H54 (cell line): ENCODE measurements at regions not wholly inside any gene's neighbourhood (a gene's known extent, or its start where the extent isn't known, plus 50 kb on each side); places are given as distances from the start of the nearest gene placed in this dataset.
"Not testable (repeated sequence)": the region's sequence is repeated elsewhere in the genome, so short reads cannot be mapped to it uniquely, and the experiment has no call there.

ENCODE experiments used
- DNase-seq: peaks from one replicate; pipeline ENCODE4 v3.0.0; 2011; ENCODE audit warnings: low spot score, mixed read lengths; ENCODE audit not compliant: insufficient read length
- FAIRE-seq: peaks from 3 replicates; lab custom pipeline; 2011; peaks lifted over from hg19 to GRCh38; lab: Jason Lieb, UNC
- POLR2A ChIP-seq: IDR thresholded peaks from 2 replicates; pipeline ENCODE4 v1.6.1; 2011; ENCODE audit warnings: low read depth, mild to moderate bottlenecking, low read length

GRCh38 chr6:10136636-10137035, 278.2 kb downstream of the TFAP2A start:
- TF ChIP-seq POLR2A, result no peak
- DNase-seq, result no peak
- no peak for FAIRE-seq

GRCh38 chr6:10134185-10134584, 280.7 kb downstream of the TFAP2A start:
- not testable (repeated sequence) for FAIRE-seq, DNase-seq

DNA sequence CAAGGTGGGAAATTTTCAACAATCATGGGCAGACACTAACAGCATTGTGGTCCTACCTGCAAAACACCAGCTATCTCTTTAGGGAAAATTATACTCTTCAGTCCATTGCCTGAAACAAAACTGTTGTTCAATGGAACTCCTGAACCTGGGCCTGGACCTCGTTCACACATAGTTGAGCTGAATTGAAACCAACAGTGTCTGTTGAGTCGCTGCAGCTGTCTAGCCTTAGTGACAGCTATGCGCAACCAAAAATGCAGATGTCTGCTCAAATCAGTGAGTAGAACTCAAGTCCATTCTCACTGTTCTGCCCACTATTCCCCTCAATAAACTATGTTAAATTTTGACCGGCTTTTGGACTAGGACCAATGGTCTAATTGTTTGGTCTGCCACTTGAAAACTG, 286.2 kb downstream of the TFAP2A start:
- no peak for DNase-seq
- FAIRE-seq, result no peak

GRCh38 chr6:10122164-10122563, 292.7 kb downstream of the TFAP2A start:
- DNase-seq (no peak), FAIRE-seq (no peak)
- no peak for TF ChIP-seq POLR2A

More for the DNA sequence above, 286.2 kb downstream of the TFAP2A start:
- no peak for TF ChIP-seq POLR2A

DNA sequence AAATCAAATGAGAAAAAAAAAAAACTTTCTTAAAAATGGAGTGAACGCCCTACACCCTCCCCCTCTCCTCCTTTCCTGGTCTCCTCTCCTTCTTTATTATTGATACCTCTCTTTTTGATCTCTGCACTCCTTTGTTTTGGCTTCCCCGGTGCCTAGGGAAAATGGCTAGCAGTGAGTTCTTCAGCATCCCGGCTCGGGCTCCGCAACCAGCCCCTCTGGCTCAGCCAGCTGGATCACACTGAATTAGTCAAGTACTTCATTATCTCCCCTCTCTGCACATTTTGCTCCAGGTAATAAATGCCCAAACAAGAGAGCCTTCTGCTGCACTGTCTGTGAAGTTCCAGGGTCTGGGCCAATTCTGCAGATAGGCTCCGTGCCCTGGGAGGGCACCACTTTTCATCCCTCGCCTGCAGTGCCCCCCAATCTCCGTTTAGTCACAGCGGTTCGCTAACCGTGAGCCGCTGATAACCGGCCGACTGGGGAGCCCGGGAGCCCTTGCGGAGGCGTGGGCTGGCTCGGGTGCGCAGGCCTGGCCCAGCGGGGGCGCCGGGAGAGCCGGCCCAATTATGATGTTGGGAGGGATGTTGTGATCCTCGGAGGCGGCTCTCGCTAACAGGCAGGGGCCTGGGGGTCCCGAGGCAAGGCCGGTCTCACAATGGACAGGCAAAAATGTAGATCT, 301.9 kb downstream of the TFAP2A start:
- no peak for FAIRE-seq
- TF ChIP-seq POLR2A, result no peak
- DNase-seq, result no peak

GRCh38 chr6:10111975-10112374, 302.9 kb downstream of the TFAP2A start:
- TF ChIP-seq POLR2A, result no peak

GRCh38 chr6:10101551-10102252, 313.2 kb downstream of the TFAP2A start:
- no peak for DNase-seq
- TF ChIP-seq POLR2A, result no peak
- FAIRE-seq, result no peak

More at GRCh38 chr6:10111975-10112374, 302.9 kb downstream of the TFAP2A start:
- FAIRE-seq (no peak), DNase-seq (no peak)

DNA sequence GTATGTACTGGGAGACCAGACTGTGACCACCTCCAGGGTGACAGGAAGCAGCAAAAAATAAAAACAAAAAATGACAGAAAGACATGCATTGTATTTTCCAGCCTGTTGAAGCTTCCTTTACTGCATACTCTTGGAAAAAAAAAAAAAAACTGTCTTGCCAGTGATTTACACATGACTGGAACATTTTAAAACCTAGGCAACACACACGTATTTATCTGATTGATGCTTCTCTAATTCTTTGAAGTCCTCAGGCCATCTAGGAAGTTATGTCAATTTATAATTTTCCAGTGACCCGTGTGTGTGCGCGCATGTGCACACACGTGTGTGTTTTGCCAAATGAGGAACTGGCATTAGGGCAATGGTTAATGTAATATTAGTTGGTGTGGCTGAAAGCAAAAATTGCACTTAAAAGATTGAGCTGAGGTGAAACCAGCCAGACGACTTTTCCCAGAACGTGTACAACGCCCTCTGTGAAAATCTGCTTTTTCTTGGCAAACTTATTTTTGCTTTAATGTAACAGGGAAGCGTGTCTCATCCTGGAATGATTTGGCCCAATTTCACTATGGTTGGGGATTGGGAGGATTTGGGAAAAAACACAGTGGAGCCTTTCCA, 315.2 kb downstream of the TFAP2A start:
- no peak for TF ChIP-seq POLR2A
- FAIRE-seq (no peak), DNase-seq (no peak)

DNA sequence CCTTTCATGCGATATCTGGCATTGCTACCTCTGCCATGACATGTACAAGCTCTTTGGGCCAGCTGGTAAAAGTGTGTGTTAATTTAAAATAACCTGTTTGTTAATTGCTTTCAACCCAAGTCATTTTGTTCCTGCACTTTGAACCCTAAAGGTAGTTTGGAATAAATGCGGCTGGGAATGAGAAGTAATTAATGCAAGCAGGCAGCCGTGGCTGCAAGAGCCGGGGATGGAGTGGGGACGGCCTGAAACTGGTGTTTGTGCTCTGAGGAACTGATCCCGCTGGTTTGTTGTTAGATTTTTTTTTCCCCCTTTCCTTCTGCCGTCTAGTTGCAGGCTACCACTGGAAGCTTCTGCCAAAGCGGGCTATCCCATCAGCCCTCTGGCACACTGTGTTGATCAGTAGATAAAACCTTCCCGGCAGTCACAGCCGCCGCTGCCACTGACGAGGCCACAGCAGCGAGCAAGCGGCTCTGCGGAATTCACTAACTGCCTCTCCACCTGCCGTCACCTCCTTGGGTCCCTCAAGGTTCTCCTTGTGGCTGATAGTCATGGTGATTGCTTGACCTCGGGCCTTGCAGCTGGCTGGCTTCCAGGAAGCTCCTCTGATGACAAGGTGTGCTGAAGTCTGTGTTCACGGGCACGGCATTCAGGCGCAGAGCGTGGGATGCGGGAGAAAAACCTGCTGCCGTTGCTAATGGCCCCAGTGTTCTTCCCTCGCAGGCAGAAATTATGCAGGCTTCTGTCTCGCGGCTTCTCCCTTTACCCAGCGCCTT, 315.9 kb downstream of the TFAP2A start:
- DNase-seq, result no peak
- TF ChIP-seq POLR2A, result no peak
- FAIRE-seq, result no peak

DNA sequence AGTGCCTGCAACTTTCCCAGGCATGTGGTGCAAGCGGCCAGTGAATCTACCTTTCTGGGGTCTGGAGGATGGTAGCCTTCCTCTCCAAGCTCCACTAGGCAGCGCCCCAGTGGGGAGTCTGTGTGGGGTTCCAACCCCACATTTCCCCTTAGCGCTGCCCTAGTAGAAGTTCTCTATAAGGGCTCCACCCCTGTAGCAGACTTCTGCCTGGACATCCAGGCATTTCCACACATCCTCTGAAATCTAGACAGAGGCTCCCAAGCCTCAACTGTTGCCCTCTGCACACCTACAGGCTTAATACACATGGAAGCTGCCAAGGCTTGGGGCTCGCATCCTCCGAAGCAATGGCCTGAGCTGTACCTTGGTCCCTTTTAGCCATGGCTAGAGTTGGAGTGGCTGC, 321.6 kb downstream of the TFAP2A start:
- DNase-seq, result no peak
- FAIRE-seq, result no peak
- no peak for TF ChIP-seq POLR2A

DNA sequence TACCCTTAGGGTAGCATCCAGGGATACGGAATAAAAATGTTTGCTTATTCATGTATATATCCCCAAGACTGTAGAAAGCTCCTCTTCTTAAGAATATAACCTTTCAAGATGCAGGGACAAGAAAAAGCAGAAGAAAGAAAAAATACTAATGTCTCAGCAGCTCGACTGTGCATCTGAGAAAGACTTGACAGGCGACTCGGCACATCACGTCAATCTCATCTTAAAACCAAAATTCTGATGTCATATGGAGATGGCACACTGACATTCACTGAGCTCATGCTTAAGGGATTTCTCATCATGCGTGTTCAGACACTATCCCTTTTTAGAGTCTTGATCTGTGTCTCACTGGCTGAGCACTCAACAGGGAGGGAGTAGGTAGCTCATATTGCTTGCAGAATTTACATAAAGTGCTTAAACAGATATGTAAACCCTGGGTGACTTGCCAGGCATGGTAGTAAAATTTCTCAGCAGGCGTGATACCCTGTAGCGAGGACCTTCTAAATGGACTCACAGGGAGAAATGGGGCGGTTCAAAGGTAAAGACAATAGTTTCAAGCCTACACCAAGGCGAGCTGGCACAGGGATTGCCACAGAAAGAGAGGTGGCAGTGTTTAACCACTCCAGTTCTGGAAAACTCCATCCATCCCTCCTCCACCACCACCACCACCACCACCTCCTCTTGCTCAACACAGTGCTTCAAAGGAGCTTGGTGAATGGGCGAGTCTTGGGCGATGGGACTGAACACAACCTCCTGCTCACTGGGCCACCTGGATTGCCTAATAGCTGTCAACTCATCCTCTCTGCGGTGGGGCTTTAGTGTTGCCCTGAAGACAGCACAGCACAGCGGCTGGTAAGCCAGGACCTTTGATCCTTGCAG, 330.5 kb downstream of the TFAP2A start:
- FAIRE-seq, result no peak
- DNase-seq, result no peak
- no peak for TF ChIP-seq POLR2A

DNA sequence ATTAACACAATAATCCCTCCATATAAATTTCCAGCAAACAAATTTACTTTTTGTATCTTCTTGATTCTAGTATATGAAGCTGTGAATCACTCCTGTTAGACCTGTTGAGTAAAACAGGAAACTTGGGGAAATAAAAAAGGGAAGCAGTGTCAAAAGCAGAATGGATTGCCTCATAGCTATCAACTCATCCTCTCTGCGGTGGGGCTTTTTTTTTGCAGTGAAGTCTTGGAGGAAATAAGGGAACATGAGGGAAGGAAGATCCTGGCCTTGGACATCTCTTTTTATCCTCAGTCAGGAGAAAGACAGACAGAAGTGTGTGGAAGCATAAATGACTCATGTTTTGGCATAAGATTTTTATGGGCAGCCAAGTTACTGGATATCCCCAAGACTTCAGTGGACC, 332.5 kb downstream of the TFAP2A start:
- DNase-seq (no peak), FAIRE-seq (no peak)
- TF ChIP-seq POLR2A, result no peak

DNA sequence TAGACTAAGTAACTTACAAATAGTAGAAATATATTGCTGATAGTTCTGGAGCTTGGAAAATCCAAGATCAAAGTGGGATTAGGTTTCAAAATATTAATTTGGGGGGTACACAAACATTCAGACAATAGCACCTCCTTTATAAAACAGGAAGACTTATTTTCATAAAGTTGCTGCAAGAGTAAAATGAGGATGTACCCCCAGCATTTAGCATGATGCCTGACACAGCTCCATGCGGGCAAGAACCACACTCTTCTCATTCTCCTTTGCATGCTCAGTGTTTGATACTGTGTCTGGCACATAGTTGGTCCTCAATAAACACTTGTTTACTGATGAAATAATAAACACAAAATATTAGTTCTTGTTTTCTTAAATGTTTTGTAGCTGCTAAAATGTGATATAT, 332.9 kb downstream of the TFAP2A start:
- DNase-seq, result no peak
- no peak for TF ChIP-seq POLR2A
- FAIRE-seq, result no peak

- FAIRE-seq (no peak), DNase-seq (no peak)
- no peak for TF ChIP-seq POLR2A
These were observed 333.8 kb downstream of the TFAP2A start for GRCh38 chr6:10081075-10081474.
